Neuronal stem cell (in vitro differentiated cells): ENCODE measurements at regions not wholly inside any gene's neighbourhood (a gene's known extent, or its start where the extent isn't known, plus 50 kb on each side); places are given as distances from the start of the nearest gene placed in this dataset.
"Not testable (repeated sequence)": the region's sequence is repeated elsewhere in the genome, so short reads cannot be mapped to it uniquely, and the experiment has no call there.

Source experiments
- DNase-seq: peaks from one replicate; pipeline ENCODE4 v3.0.0-alpha.2; 2013; ENCODE audit warnings: low spot score
- H2AFZ ChIP-seq: one replicate; pipeline ENCODE4 v1.6.1; 2013; ENCODE audit warnings: mild to moderate bottlenecking, low read length, inconsistent platforms
- H2AK5ac ChIP-seq: 2 replicates; pipeline ENCODE4 v1.6.1; 2013; ENCODE audit warnings: low read depth, mild to moderate bottlenecking, inconsistent platforms, low read length, moderate library complexity, mixed read lengths
- H2BK120ac ChIP-seq: 2 replicates; pipeline ENCODE4 v1.6.1; 2013; ENCODE audit warnings: low read depth, mild to moderate bottlenecking, inconsistent platforms, low read length, moderate library complexity, mixed read lengths
- H2BK12ac ChIP-seq: one replicate; pipeline ENCODE4 v1.6.1; 2013; ENCODE audit warnings: low read length, inconsistent platforms
- H2BK15ac ChIP-seq: 2 replicates; pipeline ENCODE4 v1.6.1; 2013; ENCODE audit warnings: mild to moderate bottlenecking, low read length, inconsistent platforms, mixed read lengths
- H2BK5ac ChIP-seq: one replicate; pipeline ENCODE4 v1.6.1; 2013; ENCODE audit warnings: inconsistent platforms, mild to moderate bottlenecking, low read length, moderate library complexity
- H3K14ac ChIP-seq: one replicate; pipeline ENCODE4 v1.6.1; 2013; ENCODE audit warnings: low read length, inconsistent platforms
- H3K18ac ChIP-seq: 2 replicates; pipeline ENCODE4 v1.6.1; 2013; ENCODE audit warnings: low read length, inconsistent platforms
- H3K23ac ChIP-seq: 2 replicates; pipeline ENCODE4 v1.6.1; 2013; ENCODE audit warnings: low read depth, mild to moderate bottlenecking, mixed read lengths, low read length, inconsistent platforms; ENCODE audit not compliant: poor library complexity
- H3K27ac ChIP-seq: replicated peaks from 3 replicates; pipeline ENCODE4 v1.5.1; 2013; ENCODE audit warnings: low read length, inconsistent platforms
- H3K27me3 ChIP-seq, 3 experiments: 2 replicates each; pipeline ENCODE4 v1.6.1; 2013; ENCODE audit warnings: low read length in 3 of 3, mild to moderate bottlenecking in 2 of 3, inconsistent platforms in 1 of 3, low read depth in 1 of 3, mixed read lengths in 1 of 3, moderate library complexity in 1 of 3; ENCODE audit not compliant: control insufficient read depth in 3 of 3, insufficient read depth in 3 of 3
- H3K36me3 ChIP-seq, 2 donors: replicated peaks in 1 of 2; 2 replicates each; pipeline ENCODE4 v1.6.1; 2013; ENCODE audit warnings: low read length in 2 of 2; ENCODE audit not compliant: control insufficient read depth in 2 of 2, insufficient read depth in 2 of 2
- H3K4ac ChIP-seq: 2 replicates; pipeline ENCODE4 v1.6.1; 2013; ENCODE audit warnings: inconsistent platforms, mild to moderate bottlenecking, low read length, moderate library complexity
- H3K4me1 ChIP-seq, 2 donors: 1 replicate in 1 of 2; 2 replicates in 1 of 2; pipeline ENCODE4 v1.6.1; 2013; ENCODE audit warnings: low read length in 2 of 2, low read depth in 1 of 2; ENCODE audit not compliant: control insufficient read depth in 2 of 2, insufficient read depth in 1 of 2
- H3K4me2 ChIP-seq: one replicate; pipeline ENCODE4 v1.6.1; 2013; ENCODE audit warnings: mild to moderate bottlenecking, low read length, inconsistent platforms; ENCODE audit not compliant: insufficient read depth, poor library complexity, severe bottlenecking
- H3K4me3 ChIP-seq, 2 donors: 2 replicates each; pipeline ENCODE4 v1.5.1; 2013; ENCODE audit warnings: low read length in 2 of 2, mild to moderate bottlenecking in 2 of 2, inconsistent platforms in 1 of 2, moderate library complexity in 1 of 2
- H3K79me1 ChIP-seq: one replicate; pipeline ENCODE4 v1.6.1; 2013; ENCODE audit warnings: low read depth, mild to moderate bottlenecking, inconsistent platforms, low read length, moderate library complexity
- H3K9ac ChIP-seq: one replicate; pipeline ENCODE4 v1.6.1; 2013; ENCODE audit warnings: mild to moderate bottlenecking, low read depth, low read length, inconsistent platforms; ENCODE audit not compliant: poor library complexity
- H3K9me3 ChIP-seq, 2 donors: replicated peaks in 1 of 2; 2 replicates each; pipeline versions ENCODE3 to v1.6.1; 2013; ENCODE audit warnings: low read length in 2 of 2, mild to moderate bottlenecking in 2 of 2, inconsistent platforms in 1 of 2, low read depth in 1 of 2, mixed read lengths in 1 of 2, moderate library complexity in 1 of 2; ENCODE audit not compliant: control insufficient read depth in 2 of 2, insufficient read depth in 1 of 2
- H4K8ac ChIP-seq: one replicate; pipeline ENCODE4 v1.6.1; 2013; ENCODE audit warnings: low read depth, mild to moderate bottlenecking, inconsistent platforms, low read length, moderate library complexity
- H4K91ac ChIP-seq: one replicate; pipeline ENCODE4 v1.6.1; 2013; ENCODE audit warnings: low read length, low read depth, mild to moderate bottlenecking, inconsistent platforms; ENCODE audit not compliant: poor library complexity
- WGBS, 2 donors: extraction: QIAGEN DNeasy Blood & Tissue Kit; methylation state at CpG; one replicate each; pipeline ENCODE4 v1.1.7; 2013; ENCODE audit warnings: missing lambda C conversion rate in 2 of 2, mixed read lengths in 1 of 2; ENCODE audit not compliant: insufficient read length in 2 of 2, insufficient replicate concordance in 1 of 2; ENCODE audit errors: extremely low coverage in 2 of 2; 5-methylcytosine and 5-hydroxymethylcytosine counted together

GRCh38 chr11:95611827-95612226 is 177.8 kb downstream of the FAM76B start:
- H4K91ac ChIP-seq, result no peak overlapping the region
- no peaks in the 10 kb centered on the region for H3K27me3 ChIP-seq
- H3K14ac ChIP-seq, result no peak overlapping the region
- H3K4ac ChIP-seq, result no peak overlapping the region
- H3K27ac ChIP-seq, result no peak overlapping the region
- H2BK15ac ChIP-seq, result no peak overlapping the region
- H2BK12ac ChIP-seq, result no peak overlapping the region
- H2BK120ac ChIP-seq, result no peak overlapping the region
- no peak overlapping the region for H2AFZ ChIP-seq
- no peak overlapping the region for H3K4me3 ChIP-seq
- no peaks in the 10 kb centered on the region for H3K9me3 ChIP-seq
- peaks cover 0 to 7% of the 10 kb centered on the region in 2 donors for H3K4me1 ChIP-seq
- H3K18ac ChIP-seq, result no peak overlapping the region
- H3K4me2 ChIP-seq, result no peak overlapping the region
- H2BK5ac ChIP-seq, result no peak overlapping the region
- H4K8ac ChIP-seq, result no peak overlapping the region
- H3K79me1 ChIP-seq, result peaks cover 1% of the 10 kb centered on the region
- no peak for DNase-seq
- no peak overlapping the region for H2AK5ac ChIP-seq
- H3K36me3 ChIP-seq, result no peaks in the 10 kb centered on the region
- no peak overlapping the region for H3K23ac ChIP-seq
- H3K9ac ChIP-seq, result no peak overlapping the region

GRCh38 chr11:95610185-95610584 is 179.4 kb downstream of the FAM76B start:
- H3K9me3 ChIP-seq, result not testable (repeated sequence)

GRCh38 chr11:95608093-95608492 is 181.5 kb downstream of the FAM76B start:
- H3K27me3 ChIP-seq, result no peaks in the 10 kb centered on the region
- peak overlapping the region; percentile 65 for H2BK12ac ChIP-seq
- H3K4ac ChIP-seq, result no peak overlapping the region
- H2BK5ac ChIP-seq, result no peak overlapping the region
- no peak for DNase-seq
- H3K9ac ChIP-seq, result no peak overlapping the region
- H3K23ac ChIP-seq, result no peak overlapping the region
- no peaks in the 10 kb centered on the region for H3K36me3 ChIP-seq
- no peak overlapping the region for H3K4me2 ChIP-seq
- H3K9me3 ChIP-seq, result no peaks in the 10 kb centered on the region
- H3K4me1 ChIP-seq, result peaks cover 0 to 7% of the 10 kb centered on the region in 2 donors
- H2AK5ac ChIP-seq, result no peak overlapping the region
- peak overlapping the region; percentile 53 for H3K27ac ChIP-seq
- H2AFZ ChIP-seq, result no peak overlapping the region
- whole genome bisulfite sequencing, 2 donors, result no CpG with 5 or more reads among the region's 1 CpG
- no peak overlapping the region for H4K91ac ChIP-seq
- no peak overlapping the region for H3K4me3 ChIP-seq
- H4K8ac ChIP-seq, result no peak overlapping the region
- H2BK120ac ChIP-seq, result no peak overlapping the region
- no peak overlapping the region for H3K14ac ChIP-seq
- no peak overlapping the region for H2BK15ac ChIP-seq
- no peaks in the 10 kb centered on the region for H3K79me1 ChIP-seq
- H3K18ac ChIP-seq, result no peak overlapping the region

More at GRCh38 chr11:95610185-95610584, 179.4 kb downstream of the FAM76B start:
- H3K4me2 ChIP-seq, H3K23ac ChIP-seq, H2BK12ac ChIP-seq, DNase-seq, H2BK15ac ChIP-seq, H2AK5ac ChIP-seq, H3K36me3 ChIP-seq, H3K79me1 ChIP-seq, H3K14ac ChIP-seq, H3K18ac ChIP-seq, H3K4ac ChIP-seq, H3K4me3 ChIP-seq, H3K4me1 ChIP-seq, H2BK5ac ChIP-seq, H4K91ac ChIP-seq, H3K27ac ChIP-seq, H3K9ac ChIP-seq, H2AFZ ChIP-seq, H2BK120ac ChIP-seq, H4K8ac ChIP-seq, H3K27me3 ChIP-seq: not testable (repeated sequence)
- no CpG with 5 or more reads among the region's 5 CpGs for WGBS, 2 donors

GRCh38 chr11:95606824-95607223 is 182.8 kb downstream of the FAM76B start:
- no peak overlapping the region for H2BK5ac ChIP-seq
- no peak overlapping the region for H3K4ac ChIP-seq
- no peaks in the 10 kb centered on the region for H3K9me3 ChIP-seq
- H3K79me1 ChIP-seq, result no peaks in the 10 kb centered on the region
- H4K8ac ChIP-seq, result no peak overlapping the region
- H3K4me3 ChIP-seq, result no peak overlapping the region
- no peak overlapping the region for H3K9ac ChIP-seq
- H3K27ac ChIP-seq, result no peak overlapping the region
- H3K4me1 ChIP-seq, result peaks cover 0 to 7% of the 10 kb centered on the region in 2 donors
- no peak overlapping the region for H3K4me2 ChIP-seq
- no peak for DNase-seq
- H3K36me3 ChIP-seq, result no peaks in the 10 kb centered on the region
- H3K18ac ChIP-seq, result no peak overlapping the region
- H3K14ac ChIP-seq, result no peak overlapping the region
- WGBS, 2 donors, result no CpG with 5 or more reads among the region's 3 CpGs
- H3K23ac ChIP-seq, result no peak overlapping the region
- H2BK15ac ChIP-seq, result no peak overlapping the region
- no peak overlapping the region for H2BK12ac ChIP-seq
- no peak overlapping the region for H2AK5ac ChIP-seq
- H2BK120ac ChIP-seq, result no peak overlapping the region
- no peak overlapping the region for H4K91ac ChIP-seq
- no peaks in the 10 kb centered on the region for H3K27me3 ChIP-seq
- no peak overlapping the region for H2AFZ ChIP-seq
